Coronary artery (tissue), 2 donors: ENCODE measurements at regions not wholly inside any gene's neighbourhood (a gene's known extent, or its start where the extent isn't known, plus 50 kb on each side); places are given as distances from the start of the nearest gene placed in this dataset.

Experiments
- DNase-seq: peaks from one replicate; pipeline ENCODE4 v3.0.0-alpha.2; 2017; ENCODE audit warnings: low spot score
- H3K27ac ChIP-seq, 2 donors: fragments of 200-600 bp; sonication (generic); one replicate each; pipeline ENCODE4 v1.5.1; 2016 to 2019
- H3K4me3 ChIP-seq: fragments of 200-600 bp; sonication (generic); 2 replicates; pipeline ENCODE4 v1.5.1; 2016; ENCODE audit warnings: mild to moderate bottlenecking, moderate library complexity
- CTCF ChIP-seq: fragments of 200-600 bp; sonication (generic); IDR thresholded peaks from one replicate; pipeline ENCODE4 v1.5.1; 2019; ENCODE audit warnings: antibody characterized with exemption

DNA sequence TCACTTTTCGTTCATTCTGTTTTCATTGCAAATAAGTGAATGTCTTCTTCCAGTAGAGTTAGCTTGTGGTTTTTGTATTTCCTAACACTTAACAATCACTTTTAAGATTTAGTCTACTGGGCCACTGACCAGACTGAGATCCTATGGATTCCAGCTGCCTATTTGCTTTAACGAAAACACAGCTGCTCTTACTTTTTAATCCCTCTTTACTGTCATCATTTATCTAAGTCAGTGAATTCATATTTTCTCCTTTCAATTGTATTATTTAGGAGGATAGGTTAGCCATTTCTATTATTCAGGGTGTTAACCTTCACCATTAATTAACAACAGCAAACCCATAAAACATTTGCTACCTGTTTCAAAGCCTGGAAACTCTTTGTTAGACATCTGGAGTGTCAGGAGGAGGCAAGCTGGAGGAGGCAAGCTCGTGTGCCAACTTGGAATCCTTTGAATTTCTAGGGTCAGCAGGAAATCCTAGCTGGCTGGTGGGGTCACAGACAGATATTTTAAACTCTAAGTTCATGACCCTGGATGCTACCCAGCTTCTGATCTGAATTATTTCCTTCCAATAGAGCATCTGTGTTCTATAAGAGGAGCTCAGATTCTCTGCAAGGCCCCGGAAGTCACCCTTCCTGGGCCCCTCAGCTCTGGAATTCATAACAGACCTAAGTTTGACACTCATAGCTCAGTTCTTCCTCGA lies 385.3 kb downstream of the RBM43 start:
- no peak for DNase-seq
- H3K27ac ChIP-seq: no peak overlapping the region
- no peak for TF ChIP-seq CTCF
- no peak overlapping the region for H3K4me3 ChIP-seq

- Histone ChIP-seq H3K4me3 (no peak overlapping the region), H3K27ac (no peak overlapping the region)
- no peak for TF ChIP-seq CTCF
- no peak for DNase-seq
These were observed 385.9 kb upstream of the RND3 start for GRCh38 chr2:150873396-150873772.

GRCh38 chr2:150872756-150873395 lies 385.4 kb upstream of the RND3 start:
- no peak for DNase-seq
- no peak overlapping the region for H3K4me3 ChIP-seq
- TF ChIP-seq CTCF: no peak

DNA sequence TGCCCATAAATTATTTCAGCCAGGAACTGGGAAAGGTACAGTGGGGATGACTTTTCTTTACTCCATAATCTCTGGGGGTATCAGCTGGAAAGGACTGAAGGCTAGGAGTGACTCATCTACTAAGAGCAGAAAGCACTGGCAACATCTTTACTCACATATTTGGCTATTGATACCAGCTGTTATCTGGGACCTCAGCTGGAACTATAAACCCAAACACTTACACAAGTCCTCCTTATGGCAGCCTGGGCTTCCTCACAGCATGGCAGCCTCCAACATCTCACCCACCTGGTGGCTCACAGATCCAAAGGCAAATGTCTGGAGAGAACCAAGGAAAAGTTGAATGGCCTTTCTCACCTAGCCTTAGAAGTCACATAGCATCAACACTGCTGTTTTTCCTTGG lies 379.0 kb upstream of the RND3 start:
- DNase-seq: no peak
- Histone ChIP-seq H3K4me3 (no peak overlapping the region), H3K27ac (no peak overlapping the region)
- TF ChIP-seq CTCF: no peak

More at GRCh38 chr2:150872756-150873395, 385.4 kb upstream of the RND3 start:
- H3K27ac ChIP-seq: no peak overlapping the region

DNA sequence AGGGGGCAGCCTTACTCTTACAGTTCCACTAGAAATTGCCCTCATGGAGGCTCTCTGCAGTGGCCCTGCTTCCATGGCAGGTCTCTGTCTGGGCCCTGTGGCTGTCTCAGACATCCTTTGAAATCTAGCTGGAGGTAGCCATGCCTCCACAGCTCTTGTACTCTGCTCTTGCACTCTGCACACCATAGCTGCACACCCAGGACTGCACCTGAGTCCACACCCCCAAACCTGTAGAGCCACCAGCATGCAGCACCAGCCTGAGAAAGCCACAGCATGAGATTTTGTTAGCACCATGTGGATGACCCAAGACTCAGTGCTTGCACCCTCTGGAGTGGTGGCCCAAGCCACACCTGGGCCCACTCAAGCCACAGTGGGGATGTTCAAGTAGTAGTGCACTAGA lies 376.2 kb upstream of the RND3 start:
- no peak for DNase-seq
- Histone ChIP-seq H3K4me3 (no peak overlapping the region), H3K27ac (no peak overlapping the region)
- TF ChIP-seq CTCF: no peak

DNA sequence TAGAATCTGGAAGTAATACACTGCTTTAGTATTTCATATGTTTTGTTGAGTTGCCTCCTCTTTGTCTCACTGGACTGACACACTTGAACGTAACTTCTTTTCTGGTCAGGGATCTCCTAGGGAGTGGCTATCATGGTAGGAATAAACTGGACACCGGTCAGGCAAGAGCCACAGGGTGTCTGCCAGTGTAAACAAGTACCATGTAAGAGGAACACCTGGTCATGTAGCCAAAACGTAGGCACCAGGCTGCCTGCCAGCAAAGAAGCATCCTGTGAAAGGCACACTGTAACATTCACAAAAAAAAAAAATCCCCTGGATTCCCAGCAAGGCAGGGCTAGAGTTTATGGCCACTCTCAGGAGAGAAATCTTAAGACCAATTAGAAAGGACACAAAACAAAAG lies 372.8 kb upstream of the RND3 start:
- TF ChIP-seq CTCF: no peak
- no peak overlapping the region for H3K4me3 ChIP-seq
- no peak overlapping the region for H3K27ac ChIP-seq
- no peak for DNase-seq

GRCh38 chr2:150859877-150860276 lies 372.4 kb upstream of the RND3 start:
- H3K4me3 ChIP-seq: no peak overlapping the region
- DNase-seq: no peak
- TF ChIP-seq CTCF: no peak
- no peak overlapping the region for H3K27ac ChIP-seq
